SU-DHL-6 (cell line): ENCODE measurements at regions not wholly inside any gene's neighbourhood (a gene's known extent, or its start where the extent isn't known, plus 50 kb on each side); places are given as distances from the start of the nearest gene placed in this dataset.

Source experiments
- H2AFZ ChIP-seq: fragments of 200-600 bp; sonication (generic); 2 replicates; pipeline ENCODE4 v1.6.1; 2014; ENCODE audit warnings: low read depth, mild to moderate bottlenecking, moderate library complexity, mixed read lengths, antibody characterized with exemption, low read length; ENCODE audit not compliant: severe bottlenecking
- H3F3A ChIP-seq: fragments of 200-600 bp; shearing (Covaris generic); 2 replicates; pipeline ENCODE4 v1.6.0; 2016; ENCODE audit warnings: antibody characterized with exemption, mild to moderate bottlenecking; ENCODE audit not compliant: insufficient read depth
- H3K27ac ChIP-seq: fragments of 200-600 bp; sonication (generic); 2 replicates; pipeline ENCODE4 v1.5.1; 2016; ENCODE audit warnings: low read depth, mild to moderate bottlenecking, low read length, moderate library complexity, mixed read lengths
- H3K27me3 ChIP-seq: fragments of 200-600 bp; sonication (generic), shearing (Covaris generic); 2 replicates; pipeline ENCODE4 v1.6.0; 2014; ENCODE audit warnings: mild to moderate bottlenecking, low read length
- H3K36me3 ChIP-seq: fragments of 200-600 bp; sonication (generic); 2 replicates; pipeline ENCODE4 v1.6.1; 2014; ENCODE audit warnings: mild to moderate bottlenecking, low read length, mixed read lengths
- H3K4me2 ChIP-seq: fragments of 300-600, 200-600 bp; shearing (Covaris generic), sonication (generic); 2 replicates; pipeline ENCODE4 v1.6.0; 2014; ENCODE audit warnings: low read length, low read depth, mild to moderate bottlenecking; ENCODE audit not compliant: poor library complexity, severe bottlenecking
- H3K4me3 ChIP-seq: fragments of 200-600 bp; sonication (generic); 2 replicates; pipeline ENCODE4 v1.5.1; 2014; ENCODE audit warnings: antibody characterized with exemption, low read length, mild to moderate bottlenecking, mixed read lengths; ENCODE audit not compliant: insufficient read depth, poor library complexity, severe bottlenecking
- H3K79me2 ChIP-seq: fragments of 200-600 bp; sonication (generic); 2 replicates; pipeline ENCODE4 v1.6.1; 2014; ENCODE audit warnings: mild to moderate bottlenecking, low read length, moderate library complexity; ENCODE audit not compliant: insufficient read depth
- H3K9ac ChIP-seq: fragments of 200-600 bp; sonication (generic); 2 replicates; pipeline ENCODE4 v1.7.0; 2014; ENCODE audit warnings: mild to moderate bottlenecking, low read length
- H3K9me2 ChIP-seq: fragments of 200-600 bp; sonication (generic); replicated peaks from 2 replicates; pipeline ENCODE4 v1.6.1; 2014; ENCODE audit warnings: low read length; ENCODE audit not compliant: insufficient read depth
- H3K9me3 ChIP-seq: fragments of 200-600 bp; sonication (generic); 2 replicates; pipeline ENCODE4 v1.6.1; 2014; ENCODE audit warnings: low read length, mixed read lengths; ENCODE audit not compliant: insufficient read depth
- H4K20me1 ChIP-seq: fragments of 200-600 bp; sonication (generic); 2 replicates; pipeline ENCODE4 v1.6.1; 2014; ENCODE audit warnings: low read depth, mild to moderate bottlenecking, antibody characterized with exemption, low read length, moderate library complexity, mixed read lengths
- EZH2phosphoT487 ChIP-seq: fragments of 200-600 bp; sonication (generic), shearing (Covaris generic); conservative IDR thresholded peaks from 2 replicates; pipeline ENCODE4 v1.6.1; 2018; ENCODE audit warnings: mild to moderate bottlenecking, antibody characterized with exemption, low read length, moderate library complexity, mixed read lengths
- TF ChIP-seq, protein P1 (sequence below): fragments of 200-600 bp; sonication (generic); IDR thresholded peaks from one replicate; pipeline ENCODE4 v1.5.1; 2017; ENCODE audit warnings: antibody characterized with exemption, mild to moderate bottlenecking, low read length, moderate library complexity; ENCODE audit not compliant: insufficient read depth, poor library complexity, severe bottlenecking

GRCh38 chr7:41910940-41911600, 208.2 kb upstream of the INHBA start:
- Histone ChIP-seq H3K27me3 (no peaks in the 10 kb centered on the region), H3K27ac (no peak overlapping the region), H2AFZ (no peak overlapping the region), H3K4me2 (no peak overlapping the region), H3K4me3 (no peak overlapping the region), H4K20me1 (no peaks in the 10 kb centered on the region), H3K9ac (no peak overlapping the region), H3K36me3 (no peaks in the 10 kb centered on the region), H3K9me3 (no peaks in the 10 kb centered on the region), H3F3A (no peaks in the 10 kb centered on the region), H3K9me2 (no peaks in the 10 kb centered on the region), H3K79me2 (no peaks in the 10 kb centered on the region)
- TF ChIP-seq EZH2phosphoT487 = no peak
- TF ChIP-seq, protein P1, sequence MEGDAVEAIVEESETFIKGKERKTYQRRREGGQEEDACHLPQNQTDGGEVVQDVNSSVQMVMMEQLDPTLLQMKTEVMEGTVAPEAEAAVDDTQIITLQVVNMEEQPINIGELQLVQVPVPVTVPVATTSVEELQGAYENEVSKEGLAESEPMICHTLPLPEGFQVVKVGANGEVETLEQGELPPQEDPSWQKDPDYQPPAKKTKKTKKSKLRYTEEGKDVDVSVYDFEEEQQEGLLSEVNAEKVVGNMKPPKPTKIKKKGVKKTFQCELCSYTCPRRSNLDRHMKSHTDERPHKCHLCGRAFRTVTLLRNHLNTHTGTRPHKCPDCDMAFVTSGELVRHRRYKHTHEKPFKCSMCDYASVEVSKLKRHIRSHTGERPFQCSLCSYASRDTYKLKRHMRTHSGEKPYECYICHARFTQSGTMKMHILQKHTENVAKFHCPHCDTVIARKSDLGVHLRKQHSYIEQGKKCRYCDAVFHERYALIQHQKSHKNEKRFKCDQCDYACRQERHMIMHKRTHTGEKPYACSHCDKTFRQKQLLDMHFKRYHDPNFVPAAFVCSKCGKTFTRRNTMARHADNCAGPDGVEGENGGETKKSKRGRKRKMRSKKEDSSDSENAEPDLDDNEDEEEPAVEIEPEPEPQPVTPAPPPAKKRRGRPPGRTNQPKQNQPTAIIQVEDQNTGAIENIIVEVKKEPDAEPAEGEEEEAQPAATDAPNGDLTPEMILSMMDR = no peak

DNA sequence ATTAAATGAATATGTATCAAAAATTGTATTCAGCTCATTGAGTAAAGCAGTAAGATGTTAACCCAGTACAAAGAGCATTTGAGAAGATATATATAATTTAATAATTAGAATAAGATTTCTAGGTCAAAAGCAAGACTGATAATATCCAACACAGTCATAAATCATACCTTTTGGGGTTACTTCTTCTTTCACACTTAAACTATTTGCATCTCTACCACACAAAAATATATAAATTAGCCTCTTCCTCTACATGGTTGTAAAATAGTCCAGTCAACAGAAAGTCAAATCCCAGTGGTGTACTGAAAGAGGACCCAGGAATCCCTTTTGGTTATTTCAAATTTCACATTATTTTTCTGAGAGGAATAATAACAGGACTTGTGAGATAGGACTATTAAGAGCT, 204.6 kb upstream of the INHBA start:
- Histone ChIP-seq H3K9me3 (no peaks in the 10 kb centered on the region), H3K27ac (no peak overlapping the region), H3K9ac (no peak overlapping the region), H3F3A (no peaks in the 10 kb centered on the region), H3K36me3 (no peaks in the 10 kb centered on the region), H2AFZ (no peak overlapping the region), H3K4me2 (no peak overlapping the region), H3K79me2 (no peaks in the 10 kb centered on the region), H4K20me1 (no peaks in the 10 kb centered on the region), H3K9me2 (no peaks in the 10 kb centered on the region), H3K4me3 (no peak overlapping the region), H3K27me3 (no peaks in the 10 kb centered on the region)
- TF ChIP-seq EZH2phosphoT487 = no peak
- TF ChIP-seq, protein P1 = no peak

DNA sequence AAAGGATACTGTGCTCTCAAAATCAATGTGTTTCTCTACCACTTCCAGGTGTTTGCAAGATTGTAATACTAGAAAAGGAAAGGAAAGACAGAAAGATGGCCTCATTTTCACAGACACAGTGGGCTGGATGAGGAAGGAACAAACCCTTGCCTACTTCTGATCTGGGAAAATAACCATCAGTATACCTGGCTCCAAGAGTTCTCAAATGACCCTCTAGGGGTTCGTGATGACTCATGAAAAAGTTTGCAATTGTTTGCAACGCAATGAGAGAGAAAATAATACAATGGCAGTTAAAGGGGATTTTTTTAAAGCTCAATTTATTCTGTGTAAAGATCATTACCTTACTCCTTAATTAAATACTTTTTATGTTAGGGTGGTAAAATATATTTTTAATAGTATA, 197.6 kb upstream of the INHBA start:
- TF ChIP-seq EZH2phosphoT487 = no peak
- TF ChIP-seq, protein P1 = no peak
- Histone ChIP-seq H2AFZ (no peak overlapping the region), H3K4me3 (no peak overlapping the region), H3K9ac (no peak overlapping the region), H3K4me2 (no peak overlapping the region), H3K27ac (no peak overlapping the region), H3F3A (no peaks in the 10 kb centered on the region), H3K79me2 (no peaks in the 10 kb centered on the region), H3K9me3 (no peaks in the 10 kb centered on the region), H3K27me3 (0 out of 2 replicates have a peak, but pooled peaks cover 3% of the 10 kb centered on the region), H3K9me2 (no peaks in the 10 kb centered on the region), H3K36me3 (no peaks in the 10 kb centered on the region), H4K20me1 (no peaks in the 10 kb centered on the region)
